ENCODE measurements at regions not wholly inside any gene's neighbourhood (a gene's known extent, or its start where the extent isn't known, plus 50 kb on each side); places are given as distances from the start of the nearest gene placed in this dataset.
A peak's percentile ranks its signal among the peaks of the same experiment; 100 is the strongest.

- no peak for DNase-seq (ENCODE audit: low spot score)
Observed at GRCh38 chr2:225340923-225341322, 58.6 kb upstream of the NYAP2 start.

GRCh38 chr2:225337183-225337582, 62.3 kb upstream of the NYAP2 start:
- no peak for DNase-seq (ENCODE audit: low spot score)

- DNase-seq (ENCODE audit: low spot score): no peak
Observed at GRCh38 chr2:225334514-225334913, 65.0 kb upstream of the NYAP2 start.

DNA sequence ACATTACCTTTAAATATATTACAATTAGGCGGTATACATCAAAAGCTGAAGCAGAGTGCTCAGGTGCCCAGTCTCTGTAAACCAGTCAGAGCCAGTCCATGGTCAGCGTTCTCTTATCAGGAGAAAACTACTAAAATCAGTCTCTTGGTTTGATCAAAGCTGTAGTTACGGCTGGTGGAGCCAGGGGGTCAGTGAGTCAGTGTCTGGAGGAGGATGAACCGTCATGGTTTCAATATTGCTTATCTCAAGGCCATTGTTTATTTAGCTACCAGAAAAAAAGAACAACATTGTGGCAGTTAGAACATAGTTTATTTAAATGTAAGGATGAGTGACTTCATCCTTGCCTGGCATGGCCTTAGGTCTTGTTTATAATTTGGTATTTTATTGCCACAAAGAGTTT, 71.3 kb upstream of the NYAP2 start:
- no peak for DNase-seq (ENCODE audit: low spot score)

GRCh38 chr2:225326969-225327368, 72.5 kb upstream of the NYAP2 start:
- DNase-seq (ENCODE audit: low spot score): no peak

GRCh38 chr2:225319872-225320271, 79.6 kb upstream of the NYAP2 start:
- DNase-seq (ENCODE audit: low spot score): no peak

GRCh38 chr2:225318440-225318839, 81.1 kb upstream of the NYAP2 start:
- DNase-seq (ENCODE audit: low spot score): no peak

DNA sequence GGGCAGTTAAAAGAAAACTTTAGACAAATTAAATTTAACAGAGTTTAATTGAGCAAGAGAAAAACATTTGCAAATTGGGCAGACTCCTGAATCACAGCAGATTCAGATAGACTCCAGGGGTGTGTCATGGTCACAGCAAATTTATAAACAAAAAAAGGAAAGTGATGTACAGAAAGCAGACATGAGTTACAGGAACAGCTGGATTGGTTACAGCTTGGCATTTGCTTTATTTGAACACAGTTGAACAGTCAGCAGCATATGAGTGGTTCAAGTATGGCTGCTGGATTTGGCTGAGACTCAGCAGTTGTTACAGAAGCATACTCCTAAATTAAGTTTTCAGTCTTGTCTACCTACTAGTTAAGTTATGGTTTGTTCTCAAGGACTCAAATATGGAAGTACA, 82.3 kb upstream of the NYAP2 start:
- DNase-seq (ENCODE audit: low spot score): no peak

- DNase-seq (ENCODE audit: low spot score): no peak
Observed at GRCh38 chr2:225310745-225311144, 88.8 kb upstream of the NYAP2 start.

- DNase-seq (ENCODE audit: low spot score): no peak
Observed at GRCh38 chr2:225309516-225309915, 90.0 kb upstream of the NYAP2 start.

DNA sequence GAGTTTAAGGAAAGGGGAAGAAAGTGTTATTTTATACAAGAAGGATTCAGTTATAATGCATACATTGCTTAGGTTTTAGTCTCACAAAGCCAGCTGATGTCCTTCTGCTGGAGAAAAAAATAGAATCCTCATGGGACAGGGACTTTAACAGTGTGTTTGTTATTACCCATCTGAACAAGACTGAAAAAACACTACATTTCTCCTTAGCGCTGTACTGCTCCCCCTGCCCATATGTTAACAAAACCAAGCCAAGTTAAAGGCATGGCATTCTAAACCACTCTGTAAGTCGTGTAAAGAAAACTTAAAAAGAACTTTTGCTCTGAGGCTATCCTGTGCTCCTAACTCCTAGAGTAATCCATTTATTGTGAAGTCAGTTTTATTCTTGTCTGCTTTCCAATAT, 102.6 kb upstream of the NYAP2 start:
- no peak for DNase-seq (ENCODE audit: low spot score)

GRCh38 chr2:225295102-225295501, 104.4 kb upstream of the NYAP2 start:
- DNase-seq (ENCODE audit: low spot score): no peak

GRCh38 chr2:225293638-225294037, 105.9 kb upstream of the NYAP2 start:
- DNase-seq (ENCODE audit: low spot score): no peak

DNA sequence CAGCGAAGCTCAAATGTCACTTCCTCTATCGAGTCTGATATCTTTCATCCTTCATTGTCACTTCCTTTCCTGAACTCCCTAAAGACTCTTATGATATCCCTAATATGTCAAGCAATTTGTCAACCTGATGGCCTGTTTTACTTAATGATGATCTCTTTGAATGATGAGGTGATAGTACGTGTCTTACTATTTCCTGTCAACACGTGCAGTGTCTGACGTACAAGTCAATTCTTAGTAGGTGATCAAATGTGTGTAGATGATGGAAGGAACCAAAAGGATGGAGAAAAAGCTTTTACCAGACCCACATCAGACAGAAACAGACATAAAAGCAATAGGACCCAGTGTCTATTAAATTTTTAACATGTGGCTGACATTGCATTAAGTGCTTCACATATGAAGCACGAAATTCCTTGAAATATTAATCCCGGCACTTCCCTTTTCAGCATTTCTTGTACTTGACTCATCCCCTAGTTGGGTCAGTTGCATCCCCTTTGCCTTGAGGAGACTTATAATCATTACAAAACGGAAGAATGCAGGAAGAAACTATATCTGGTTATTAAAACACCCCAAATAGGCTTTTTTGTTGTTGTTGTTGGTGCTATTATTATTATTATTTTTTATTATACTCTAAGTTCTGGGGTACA, 108.6 kb upstream of the NYAP2 start:
- no peak for DNase-seq (ENCODE audit: low spot score)

- DNase-seq (ENCODE audit: low spot score): no peak
Observed at GRCh38 chr2:225289659-225290058, 109.9 kb upstream of the NYAP2 start.

- no peak for DNase-seq (ENCODE audit: low spot score)
Observed at GRCh38 chr2:225288986-225289385, 110.5 kb upstream of the NYAP2 start.

- peak; percentile 37 for DNase-seq (ENCODE audit: low spot score)
Observed at GRCh38 chr2:225282858-225283710, 116.4 kb upstream of the NYAP2 start.

DNA sequence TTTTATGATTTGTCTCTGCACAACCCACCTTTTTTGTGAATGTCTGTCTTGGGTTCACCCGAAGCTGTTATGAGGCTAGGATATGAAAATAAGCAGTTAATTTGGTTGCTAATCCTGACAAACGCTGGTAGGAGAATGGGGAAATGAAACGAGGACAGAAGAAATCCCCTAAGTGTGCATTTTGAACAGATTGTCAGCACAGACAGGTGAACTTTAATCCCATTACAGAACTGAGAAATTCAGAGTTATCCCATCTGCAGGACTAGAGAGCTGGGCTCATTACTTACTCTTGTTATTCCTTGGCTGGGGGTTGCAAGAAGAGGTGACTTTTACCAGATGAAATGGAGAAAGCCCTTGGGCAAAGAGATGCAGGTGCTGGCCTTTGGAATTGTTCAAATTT, 123.3 kb upstream of the NYAP2 start:
- DNase-seq (ENCODE audit: low spot score): no peak

- no peak for DNase-seq (ENCODE audit: low spot score)
Observed at GRCh38 chr2:225275443-225275842, 124.1 kb upstream of the NYAP2 start.

DNA sequence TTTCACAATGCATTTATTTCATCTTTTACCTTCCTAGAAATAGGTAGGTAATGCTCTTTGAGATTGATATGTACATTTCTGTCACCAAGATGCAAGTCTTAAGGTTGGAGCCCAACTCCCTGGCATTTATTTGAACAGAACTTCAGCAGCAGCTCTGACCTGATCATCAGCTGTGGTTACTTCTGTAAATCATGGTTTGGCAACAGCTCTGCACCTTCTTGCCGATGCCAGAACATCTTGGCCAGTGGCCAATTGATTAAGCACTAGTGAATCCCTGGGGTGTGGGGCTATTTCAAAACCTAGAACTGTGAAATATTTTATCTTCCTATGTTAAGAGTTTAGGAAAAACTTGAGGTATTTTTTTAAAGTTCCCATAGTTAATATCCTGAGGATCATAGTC, 124.8 kb upstream of the NYAP2 start:
- DNase-seq (ENCODE audit: low spot score): no peak

GRCh38 chr2:225272173-225272572, 127.3 kb upstream of the NYAP2 start:
- no peak for DNase-seq (ENCODE audit: low spot score)

DNA sequence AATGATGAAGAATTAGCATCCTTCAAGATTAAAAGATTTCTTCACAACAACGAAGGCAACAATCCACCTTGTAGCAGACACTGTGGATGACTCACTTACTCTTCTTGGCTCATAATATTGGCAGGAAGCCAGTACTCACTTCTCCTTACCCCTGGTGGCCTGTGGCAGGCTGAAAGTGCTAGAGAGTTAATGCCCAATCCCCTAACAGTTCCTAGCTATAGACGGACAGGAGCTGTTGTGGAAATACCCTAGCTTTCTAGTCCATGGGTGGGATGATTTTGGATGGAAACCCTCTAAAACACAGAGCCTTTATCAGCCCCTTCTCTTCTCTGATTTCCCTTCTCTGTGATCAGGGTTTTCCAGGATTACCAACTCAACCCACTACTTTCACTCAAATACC, 128.6 kb upstream of the NYAP2 start:
- DNase-seq (ENCODE audit: low spot score): peak; percentile 27

- no peak for DNase-seq (ENCODE audit: low spot score)
Observed at GRCh38 chr2:225270053-225270452, 129.5 kb upstream of the NYAP2 start.

DNA sequence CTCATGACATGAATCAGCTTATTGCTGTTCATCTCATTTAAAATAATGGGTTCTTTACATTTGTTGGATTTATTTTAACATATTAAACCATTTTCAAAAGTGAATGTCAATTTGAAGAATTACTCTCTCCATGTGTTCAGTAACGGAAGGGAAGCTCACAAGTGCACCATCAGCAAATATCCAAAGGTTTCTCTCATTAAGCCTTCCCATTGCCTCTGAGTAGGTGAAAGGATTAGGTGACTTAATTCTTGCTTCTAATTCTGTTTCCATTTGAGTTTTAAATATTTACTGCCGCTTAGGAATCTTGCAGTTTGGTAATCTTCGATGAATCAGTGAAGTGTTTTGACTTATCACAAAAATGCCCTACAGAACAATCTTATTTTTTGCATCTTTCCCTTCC, 145.1 kb upstream of the NYAP2 start:
- no peak for DNase-seq (ENCODE audit: low spot score)
